SK-MEL-5 (cell line): ENCODE measurements at regions not wholly inside any gene's neighbourhood (a gene's known extent, or its start where the extent isn't known, plus 50 kb on each side); places are given as distances from the start of the nearest gene placed in this dataset.

Experiments used
- DNase-seq: peaks from one replicate; pipeline ENCODE4 v3.0.0-alpha.2; 2016; ENCODE audit warnings: low read depth, low spot score
- in situ Hi-C: cut with HindIII; loops from 2 replicates; pipeline ENCODE4 v1.10.0; 2016; ENCODE audit warnings: low sequenced_read_pairs, high pct_unique_total_duplicates, low pct_unique_long_range_greater_than_20kb

- in situ Hi-C loops = no loop called here
- DNase-seq = no peak
Measured at GRCh38 chr22:27509132-27509920, 292.2 kb downstream of the MN1 start.

DNA sequence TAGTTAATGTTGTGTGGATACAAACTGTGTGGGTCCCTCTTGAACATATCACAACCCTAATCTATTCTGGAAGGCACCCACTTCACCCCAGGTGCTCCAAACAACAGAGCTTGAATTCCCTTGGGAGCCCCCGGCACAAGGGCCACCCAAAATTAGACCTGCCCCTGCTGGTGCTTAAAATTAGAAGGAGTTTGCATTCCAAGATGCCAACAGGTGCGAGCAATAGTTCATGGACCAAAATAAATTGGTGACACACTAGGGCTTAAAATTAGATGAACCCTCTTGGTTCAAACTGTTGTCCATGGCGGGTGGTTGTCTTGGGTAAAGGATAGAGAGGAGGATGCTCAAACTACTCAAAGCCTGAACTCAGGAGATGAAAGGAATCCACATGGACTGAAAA, 291.5 kb downstream of the MN1 start:
- DNase-seq = no peak
- in situ Hi-C loops = no loop called here

DNA sequence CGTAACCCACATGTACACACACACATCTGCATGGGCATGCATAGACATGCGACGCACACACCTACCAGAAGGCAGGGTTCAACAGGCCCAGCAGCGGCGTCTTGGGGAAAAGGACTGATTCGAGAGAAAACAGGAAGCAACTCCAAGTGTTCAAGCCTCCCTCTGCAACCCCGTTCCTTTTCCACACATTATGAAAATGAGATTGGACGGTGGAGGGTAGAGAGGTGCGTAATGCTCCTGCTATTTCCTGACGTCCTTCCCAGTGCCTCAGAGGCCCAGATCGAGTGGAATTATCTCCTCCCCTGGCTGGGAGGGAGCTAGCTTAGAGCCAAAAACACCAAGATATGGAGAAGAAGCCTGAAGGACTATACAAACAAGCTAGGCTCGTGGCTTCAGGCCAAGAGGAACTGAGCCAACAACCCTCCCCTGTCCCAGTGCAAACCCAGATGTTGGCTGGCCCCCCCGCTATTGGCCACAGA, 289.2 kb downstream of the MN1 start:
- in situ Hi-C loops = no loop called here
- DNase-seq = no peak

DNA sequence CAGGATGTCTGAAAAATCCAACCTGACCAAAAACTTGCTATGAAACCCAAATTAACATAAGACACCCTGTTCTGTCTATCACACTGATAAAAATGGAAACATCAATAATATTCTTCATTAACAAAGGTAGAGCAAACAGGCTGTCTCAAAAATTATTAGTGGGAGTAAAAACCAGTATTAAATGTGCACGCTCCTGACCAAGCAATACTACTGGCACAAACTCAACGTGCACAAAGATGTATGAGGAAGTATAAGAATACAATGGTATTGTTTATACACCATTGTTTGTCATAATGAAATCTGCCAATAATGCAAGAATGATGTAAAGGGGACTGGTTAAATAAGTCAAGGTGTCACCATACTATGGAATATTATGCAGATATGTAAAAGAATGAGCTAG, 288.5 kb downstream of the MN1 start:
- no peak for DNase-seq
- in situ Hi-C loops = no loop called here

GRCh38 chr22:27514601-27515523, 286.7 kb downstream of the MN1 start:
- in situ Hi-C loops = no loop called here
- DNase-seq = no peak

DNA sequence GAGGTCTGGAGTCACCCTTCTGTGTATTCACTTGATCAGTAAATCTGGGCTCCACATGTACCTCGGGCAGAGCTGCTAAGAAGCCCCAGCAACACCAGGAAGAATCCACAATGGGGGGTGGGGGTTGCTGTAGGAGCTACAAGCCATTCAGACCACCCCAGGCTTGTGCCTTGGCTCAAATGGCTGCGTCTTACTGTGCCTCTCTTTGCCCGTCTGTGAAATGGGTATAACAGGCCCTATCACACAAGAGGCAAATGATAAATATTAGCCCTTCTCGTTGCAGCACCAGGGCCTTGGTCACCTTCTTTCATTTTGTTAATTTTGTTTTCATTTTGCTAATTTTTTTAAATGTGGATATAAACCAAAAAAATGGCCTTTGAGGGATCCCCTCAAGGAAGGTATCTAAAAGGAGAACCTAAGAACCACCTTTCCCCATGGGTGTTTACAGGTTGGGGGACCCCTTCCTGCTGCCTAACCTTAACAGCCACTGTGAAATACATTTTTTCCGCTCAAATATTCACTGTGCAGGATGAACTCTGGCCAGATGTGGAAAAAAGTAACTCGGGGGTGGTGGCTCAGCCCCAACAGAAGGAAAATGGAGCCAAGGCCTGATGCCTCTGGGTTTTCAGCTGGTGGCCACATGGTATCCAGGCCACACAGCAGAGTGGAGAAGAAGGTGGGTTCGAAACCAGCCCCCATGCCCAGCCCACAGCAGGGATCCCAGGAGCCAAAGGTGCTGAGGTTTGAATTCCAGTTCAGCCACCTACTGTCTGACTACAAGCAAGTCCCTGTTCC, 284.0 kb downstream of the MN1 start:
- no peak for DNase-seq
- in situ Hi-C loops = no loop called here

GRCh38 chr22:27518531-27519340, 282.8 kb downstream of the MN1 start:
- in situ Hi-C loops = no loop called here
- no peak for DNase-seq

- no peak for DNase-seq
- in situ Hi-C loops = no loop called here
Measured at GRCh38 chr22:27523711-27524110, 277.8 kb downstream of the MN1 start.

DNA sequence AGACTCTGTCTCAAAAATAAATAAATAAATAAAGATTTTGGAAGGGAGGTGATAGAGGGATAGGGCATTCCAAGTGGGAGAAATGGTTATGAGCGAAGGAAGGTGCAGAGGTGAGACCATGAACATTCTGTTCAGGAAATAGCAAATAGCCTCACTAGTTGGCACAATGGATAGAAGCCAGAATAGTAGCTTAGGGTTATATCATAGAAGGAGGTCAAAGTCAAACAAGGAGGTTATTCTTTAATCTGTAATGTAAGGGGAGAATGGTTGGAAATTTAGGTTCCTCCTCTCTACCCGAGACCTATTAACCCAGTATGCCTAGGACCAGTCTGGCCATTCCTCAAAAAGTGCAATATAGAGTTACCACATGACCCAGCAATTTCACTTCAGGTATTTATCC, 275.8 kb downstream of the MN1 start:
- in situ Hi-C loops = no loop called here
- DNase-seq = no peak

DNA sequence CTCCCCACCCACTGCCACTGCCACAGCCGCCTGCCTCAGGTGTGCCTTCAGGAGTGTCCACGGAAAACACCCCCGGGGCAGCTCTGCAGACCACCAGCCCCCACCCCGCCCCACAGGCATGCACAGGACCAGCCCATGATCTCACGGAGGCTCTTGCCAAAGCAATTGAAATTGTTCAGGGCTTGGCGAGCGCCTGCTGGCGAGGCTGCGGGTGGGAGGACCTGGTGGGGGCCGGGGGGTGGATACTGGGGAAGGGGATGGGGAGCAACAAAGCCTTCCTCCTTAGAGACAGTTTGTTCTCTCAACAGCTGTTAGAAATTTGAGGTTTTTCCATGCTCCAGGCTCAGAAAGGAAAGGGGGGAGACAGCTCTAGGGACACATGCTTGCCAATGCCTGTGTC, 274.7 kb downstream of the MN1 start:
- no peak for DNase-seq
- in situ Hi-C loops = no loop called here

DNA sequence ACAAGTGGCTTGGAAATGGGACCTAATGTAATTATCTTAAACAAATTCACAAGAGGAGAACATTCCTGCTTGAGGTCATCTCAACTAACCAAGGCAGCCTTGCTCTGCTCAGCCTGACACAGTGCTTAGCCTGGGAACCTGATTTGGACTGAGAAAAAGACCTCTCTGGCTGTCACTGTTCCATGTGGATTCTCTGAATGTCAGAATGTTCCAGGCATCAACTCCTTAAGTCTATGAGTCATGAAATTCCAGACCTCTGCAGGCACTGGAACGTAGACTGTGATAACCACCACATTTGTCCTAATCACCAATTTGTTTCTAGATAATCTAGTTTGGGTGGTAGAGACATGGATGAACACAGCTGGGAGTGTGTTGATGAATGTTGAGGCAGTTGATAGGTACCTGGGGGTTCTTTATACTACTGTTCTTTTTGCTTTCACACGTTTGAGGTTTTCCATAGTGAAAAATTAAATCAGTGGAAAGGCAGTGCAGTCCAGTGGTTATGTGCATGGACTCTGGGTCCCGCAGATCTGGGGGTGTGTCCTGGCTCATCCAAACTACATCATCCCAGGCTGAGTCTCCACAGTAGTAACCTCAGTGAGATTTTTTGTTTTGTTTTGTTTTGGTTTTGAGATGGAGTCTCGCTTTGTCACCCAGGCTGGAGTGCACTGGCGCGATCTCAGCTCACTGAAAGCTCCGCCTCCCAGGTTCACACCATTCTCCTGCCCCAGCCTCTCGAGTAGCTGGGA, 269.6 kb downstream of the MN1 start:
- no peak for DNase-seq
- in situ Hi-C loops = no loop called here

- DNase-seq = no peak
- in situ Hi-C loops = no loop called here
Measured at GRCh38 chr22:27533105-27533745, 268.3 kb downstream of the MN1 start.

DNA sequence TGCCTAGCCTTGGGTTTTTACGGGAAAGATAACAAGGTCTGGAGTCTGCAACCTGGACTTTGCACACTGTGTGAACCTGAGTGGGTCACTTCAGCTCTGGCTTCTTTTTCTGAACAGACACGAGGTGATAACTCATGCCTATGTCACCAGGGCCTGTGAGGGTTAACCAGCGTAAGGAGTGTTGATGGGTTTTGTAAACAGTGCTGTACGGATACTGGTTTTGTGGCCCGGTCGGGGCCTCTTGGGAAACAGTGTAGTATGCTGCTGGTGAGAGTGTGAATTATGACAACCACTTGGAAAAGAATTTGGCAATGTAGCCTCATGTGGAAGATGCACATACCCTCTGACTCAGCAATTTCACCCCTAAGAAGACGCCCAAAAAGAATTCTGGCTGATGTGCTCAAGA, 266.8 kb downstream of the MN1 start:
- no peak for DNase-seq
- in situ Hi-C loops = no loop called here

GRCh38 chr22:27535452-27535851, 266.1 kb downstream of the MN1 start:
- in situ Hi-C loops = no loop called here
- DNase-seq = no peak

- DNase-seq = no peak
- in situ Hi-C loops = no loop called here
Measured at GRCh38 chr22:27537501-27537900, 264.1 kb downstream of the MN1 start.

GRCh38 chr22:27538666-27539065, 262.9 kb downstream of the MN1 start:
- in situ Hi-C loops = no loop called here
- DNase-seq = no peak
